ENCODE measurements at regions not wholly inside any gene's neighbourhood (a gene's known extent, or its start where the extent isn't known, plus 50 kb on each side); places are given as distances from the start of the nearest gene placed in this dataset.

DNA sequence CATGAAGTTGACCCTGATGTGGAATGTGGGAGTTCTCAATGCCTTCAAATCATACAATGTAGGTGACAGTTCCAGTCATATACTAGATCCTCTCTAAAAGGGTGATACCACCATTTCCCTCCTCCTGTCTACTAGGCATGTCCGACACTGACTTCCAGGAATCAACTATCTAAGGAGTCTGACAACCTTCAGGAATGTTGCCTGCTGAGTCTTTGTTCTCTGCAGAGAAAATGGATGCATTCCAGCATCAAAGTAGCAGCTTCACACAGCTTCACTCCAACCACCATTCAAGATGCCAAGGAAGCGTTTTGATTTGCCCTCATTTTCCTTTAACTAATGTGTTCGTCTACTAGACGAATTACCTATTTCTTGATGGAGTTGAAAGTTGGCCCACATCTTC lies 530.2 kb downstream of the EBF1 start:
- TF ChIP-seq CTCF (IDR thresholded peaks at IDR 0.05; ENCODE audit: unreplicated experiment): no peak
- intact Hi-C loops (cut with micrococcal nuclease): no loop called here
- no peaks in the 10 kb centered on the region for H3K4me1 Mint-ChIP-seq (ENCODE audit: insufficient read depth, unreplicated experiment)
- no peaks in the 10 kb centered on the region for H3K27me3 Mint-ChIP-seq (ENCODE audit: insufficient read depth, unreplicated experiment)
- ChIA-PET POLR2A (no interaction called here), CTCF (no interaction called here)
- H3K9me3 Mint-ChIP-seq (ENCODE audit: unreplicated experiment): no peaks in the 10 kb centered on the region
- BruUV-seq (replicated peaks): no TSS peak
- no peak overlapping the region for H3K4me3 Mint-ChIP-seq (ENCODE audit: unreplicated experiment)
- DNase-seq (ENCODE audit: unreplicated experiment): no peak
- H3K27ac Mint-ChIP-seq (ENCODE audit: low read depth, unreplicated experiment): no peak overlapping the region
- H3K36me3 Mint-ChIP-seq (ENCODE audit: insufficient read depth, unreplicated experiment): no peaks in the 10 kb centered on the region

- Mint-ChIP-seq H3K27ac (ENCODE audit: low read depth, unreplicated experiment) (no peak overlapping the region), H3K4me3 (ENCODE audit: unreplicated experiment) (no peak overlapping the region), H3K4me1 (ENCODE audit: insufficient read depth, unreplicated experiment) (peaks cover 5% of the 10 kb centered on the region), H3K36me3 (ENCODE audit: insufficient read depth, unreplicated experiment) (no peaks in the 10 kb centered on the region), H3K9me3 (ENCODE audit: unreplicated experiment) (no peaks in the 10 kb centered on the region), H3K27me3 (ENCODE audit: insufficient read depth, unreplicated experiment) (no peaks in the 10 kb centered on the region)
- intact Hi-C loops (cut with micrococcal nuclease): no loop called here
- no peak for DNase-seq (ENCODE audit: unreplicated experiment)
- ChIA-PET CTCF (interaction anchor here (0.6 to 1.0 kb wide), 4 partner anchors 11 to 540 kb away, joined by 3 to 4 read pairs (median 4); no protein-coding TSS in a partner anchor), POLR2A (interaction anchor here (1.0 kb wide), 1 partner anchor 22 kb away, joined by 3 read pairs; no protein-coding TSS in a partner anchor)
- BruUV-seq (replicated peaks): no TSS peak
- TF ChIP-seq CTCF (IDR thresholded peaks at IDR 0.05; ENCODE audit: unreplicated experiment): no peak
Observed at GRCh38 chr5:158565017-158565789, 534.5 kb downstream of the EBF1 start.

DNA sequence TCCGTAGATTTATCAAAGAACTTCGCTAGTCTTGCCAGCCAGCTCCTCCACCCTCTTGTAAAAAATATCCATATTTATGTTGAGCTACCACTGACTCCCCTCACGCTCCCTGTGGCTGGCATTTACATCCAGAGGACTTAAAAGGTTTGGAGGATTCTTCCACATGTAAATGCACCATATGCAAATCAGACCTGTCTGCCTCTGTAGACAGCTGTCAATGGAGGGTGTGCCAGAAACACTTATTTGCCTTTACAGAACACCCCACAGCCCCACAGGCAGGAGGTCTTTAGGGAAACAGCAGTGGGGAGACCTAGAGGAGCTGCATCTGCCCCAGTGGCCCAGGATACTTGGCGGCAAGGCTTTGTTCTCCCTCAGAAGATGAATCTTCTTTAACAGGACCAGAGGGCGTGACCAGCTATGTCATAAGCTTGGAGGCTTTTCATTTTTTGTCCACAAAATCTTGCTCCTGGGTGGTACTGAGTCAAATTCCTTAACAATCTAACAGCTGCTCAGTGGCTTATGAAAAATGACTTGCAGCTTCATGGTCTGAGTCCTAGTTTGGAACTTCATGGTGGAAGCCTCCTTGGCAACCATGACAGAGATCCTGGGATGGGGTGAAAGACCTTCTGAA lies 535.8 kb downstream of the EBF1 start:
- H3K4me3 Mint-ChIP-seq (ENCODE audit: unreplicated experiment): no peak overlapping the region
- DNase-seq (ENCODE audit: unreplicated experiment): no peak
- peaks cover 6% of the 10 kb centered on the region for H3K4me1 Mint-ChIP-seq (ENCODE audit: insufficient read depth, unreplicated experiment)
- intact Hi-C loops (cut with micrococcal nuclease): no loop called here
- H3K9me3 Mint-ChIP-seq (ENCODE audit: unreplicated experiment): no peaks in the 10 kb centered on the region
- H3K36me3 Mint-ChIP-seq (ENCODE audit: insufficient read depth, unreplicated experiment): no peaks in the 10 kb centered on the region
- TF ChIP-seq CTCF (IDR thresholded peaks at IDR 0.05; ENCODE audit: unreplicated experiment): no peak
- ChIA-PET CTCF (interaction anchor here (1.3 kb wide), 1 partner anchor 388 kb away, joined by 4 read pairs; no protein-coding TSS in a partner anchor), POLR2A (interaction anchor here (1.0 kb wide), 1 partner anchor 20 kb away, joined by 3 read pairs; no protein-coding TSS in a partner anchor)
- no peak overlapping the region for H3K27ac Mint-ChIP-seq (ENCODE audit: low read depth, unreplicated experiment)
- H3K27me3 Mint-ChIP-seq (ENCODE audit: insufficient read depth, unreplicated experiment): no peaks in the 10 kb centered on the region
- BruUV-seq (replicated peaks): no TSS peak

DNA sequence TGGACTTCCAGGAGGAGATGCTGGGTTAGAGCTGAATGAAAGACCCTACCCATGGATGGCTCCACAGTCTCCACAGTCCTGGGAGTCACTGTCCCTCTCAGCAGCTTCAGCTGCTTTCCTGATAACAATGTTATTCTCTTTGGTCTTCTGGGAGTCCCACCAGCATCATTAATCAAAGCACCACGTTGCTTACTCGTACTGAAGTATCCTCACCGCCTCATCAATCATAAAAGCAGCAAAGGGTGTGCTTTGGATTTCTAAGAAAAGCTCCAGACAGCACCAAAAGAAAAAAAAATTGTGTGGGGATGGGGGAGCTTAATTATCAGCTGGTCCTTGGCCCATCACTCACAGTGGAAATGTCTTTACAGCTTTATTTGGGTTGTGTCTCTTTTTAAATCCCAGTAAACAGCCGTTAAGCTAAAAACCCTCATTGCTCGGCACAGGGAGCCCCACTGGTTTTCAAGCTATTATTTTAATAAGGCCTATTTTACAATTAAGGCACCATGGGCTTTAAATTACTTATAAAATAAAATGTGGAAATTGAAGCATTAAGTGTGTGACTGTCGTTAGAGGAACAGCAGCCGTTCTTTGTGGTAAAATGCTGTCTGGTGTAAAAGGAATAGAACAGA lies 538.0 kb downstream of the EBF1 start:
- H3K9me3 Mint-ChIP-seq (ENCODE audit: unreplicated experiment): no peaks in the 10 kb centered on the region
- H3K4me3 Mint-ChIP-seq (ENCODE audit: unreplicated experiment): no peak overlapping the region
- H3K27me3 Mint-ChIP-seq (ENCODE audit: insufficient read depth, unreplicated experiment): no peaks in the 10 kb centered on the region
- peaks cover 6% of the 10 kb centered on the region for H3K4me1 Mint-ChIP-seq (ENCODE audit: insufficient read depth, unreplicated experiment)
- DNase-seq (ENCODE audit: unreplicated experiment): no peak
- ChIA-PET POLR2A (no interaction called here), CTCF (interaction anchor here (1.3 kb wide), 1 partner anchor 545 kb away, joined by 4 read pairs; no protein-coding TSS in a partner anchor)
- intact Hi-C loops (cut with micrococcal nuclease): no loop called here
- no peaks in the 10 kb centered on the region for H3K36me3 Mint-ChIP-seq (ENCODE audit: insufficient read depth, unreplicated experiment)
- TF ChIP-seq CTCF (IDR thresholded peaks at IDR 0.05; ENCODE audit: unreplicated experiment): no peak
- BruUV-seq (replicated peaks): no TSS peak
- no peak overlapping the region for H3K27ac Mint-ChIP-seq (ENCODE audit: low read depth, unreplicated experiment)
